Activated CD8-positive, alpha-beta T cell treated with anti-CD3 and anti-CD28 coated beads for 36 hours (primary cell): ENCODE measurements at regions not wholly inside any gene's neighbourhood (a gene's known extent, or its start where the extent isn't known, plus 50 kb on each side); places are given as distances from the start of the nearest gene placed in this dataset.

Source experiments
- ATAC-seq: fragments of 200-7000 bp; cut with Tn5 transposase; one replicate; pipeline ENCODE4 v1.10.0; 2021; ENCODE audit warnings: mild to moderate bottlenecking, moderate library complexity
- CTCF ChIA-PET: fragments of 350-600 bp; sonication (Branson Sonifier 250); formaldehyde crosslinking; loops from one replicate; lab custom pipeline; 2021; ENCODE audit warnings: antibody characterized with exemption; lab: Charles Lee
- POLR2A ChIA-PET: fragments of 350-600 bp; sonication (Branson Sonifier 250); formaldehyde crosslinking; loops from one replicate; lab custom pipeline; 2021; ENCODE audit warnings: antibody characterized with exemption; lab: Charles Lee
- DNase-seq: peaks from one replicate; pipeline ENCODE4 v3.0.0-alpha.2; 2020
- H3K27ac Mint-ChIP-seq: one replicate; pipeline ENCODE4 v1.8.0; 2021; ENCODE audit warnings: mild to moderate bottlenecking, mixed read lengths
- H3K27me3 Mint-ChIP-seq: one replicate; pipeline ENCODE4 v1.8.0; 2021; ENCODE audit warnings: mixed read lengths
- H3K36me3 Mint-ChIP-seq: one replicate; pipeline ENCODE4 v1.8.0; 2021; ENCODE audit warnings: low read depth, mixed read lengths
- H3K4me1 Mint-ChIP-seq: one replicate; pipeline ENCODE4 v1.8.0; 2021; ENCODE audit warnings: low read depth, mixed read lengths
- H3K4me3 Mint-ChIP-seq: one replicate; pipeline ENCODE4 v1.8.0; 2021; ENCODE audit warnings: mild to moderate bottlenecking, moderate library complexity, mixed read lengths
- H3K9me3 Mint-ChIP-seq: one replicate; pipeline ENCODE4 v1.8.0; 2021; ENCODE audit warnings: mixed read lengths
- CTCF ChIP-seq: fragments of 200-600 bp; IDR thresholded peaks from one replicate; pipeline ENCODE4 v1.8.0; 2022; ENCODE audit warnings: antibody characterized with exemption, mild to moderate bottlenecking
- intact Hi-C: fragments of 100-400 bp; cut with micrococcal nuclease; formaldehyde crosslinking; loops from one replicate; pipeline ENCODE4 v1.10.0; 2022

DNA sequence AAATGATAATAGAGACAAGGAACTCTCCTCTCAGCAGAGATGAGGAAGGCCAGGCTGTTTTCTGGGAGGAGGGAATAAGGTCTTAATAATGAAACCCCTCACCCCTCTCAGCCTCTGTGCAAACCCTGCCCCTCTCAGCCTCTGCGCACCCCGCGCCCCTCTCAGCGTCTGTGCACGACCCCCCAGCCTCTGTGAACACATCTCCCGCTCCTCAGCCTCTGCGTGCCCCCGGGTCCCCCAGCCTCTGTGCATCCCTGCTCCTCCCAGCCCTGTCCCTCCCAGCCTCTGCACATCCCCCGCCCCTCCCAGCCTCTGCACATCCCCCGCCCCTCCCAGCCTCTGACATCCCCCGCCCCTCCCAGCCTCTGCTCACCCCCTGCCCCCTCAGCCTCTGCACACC is 837.8 kb downstream of the TBC1D22A start:
- no peak for TF ChIP-seq CTCF
- ChIA-PET POLR2A (no interaction called here), CTCF (no interaction called here)
- Mint-ChIP-seq H3K9me3 (no peaks in the 10 kb centered on the region), H3K27ac (no peak overlapping the region), H3K27me3 (peaks cover 10% of the 10 kb centered on the region), H3K4me1 (no peaks in the 10 kb centered on the region), H3K36me3 (no peaks in the 10 kb centered on the region), H3K4me3 (no peak overlapping the region)
- DNase-seq (no peak), ATAC-seq (no peak)
- intact Hi-C loops = no loop called here

GRCh38 chr22:47599753-47600152 is 837.3 kb downstream of the TBC1D22A start:
- no peak for ATAC-seq
- no peak for DNase-seq
- Mint-ChIP-seq H3K36me3 (no peaks in the 10 kb centered on the region), H3K4me1 (no peaks in the 10 kb centered on the region), H3K27me3 (peaks cover 10% of the 10 kb centered on the region), H3K4me3 (no peak overlapping the region), H3K27ac (no peak overlapping the region), H3K9me3 (no peaks in the 10 kb centered on the region)
- no peak for TF ChIP-seq CTCF
- ChIA-PET POLR2A (no interaction called here), CTCF (no interaction called here)
- intact Hi-C loops = no loop called here

DNA sequence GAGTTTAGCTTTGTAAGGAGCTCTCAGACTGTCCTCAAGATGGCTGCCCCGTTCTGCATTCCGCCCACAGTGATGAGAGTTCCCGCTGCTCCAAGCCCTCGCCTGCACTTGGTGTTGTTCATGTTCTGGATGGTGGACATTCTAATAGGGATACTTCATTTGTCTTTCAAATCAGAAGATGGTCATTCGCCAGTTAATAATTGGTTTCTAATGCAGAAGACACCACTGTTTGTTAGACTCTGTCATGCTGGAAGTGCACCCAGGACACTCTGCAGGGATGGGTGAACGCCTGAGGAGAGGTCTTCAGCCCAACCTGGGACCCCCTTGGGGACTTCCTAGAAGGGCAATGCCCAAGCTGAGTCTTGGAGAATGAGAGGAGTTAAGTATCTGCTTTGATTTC is 836.4 kb downstream of the TBC1D22A start:
- CTCF ChIA-PET = no interaction called here
- Mint-ChIP-seq H3K4me3 (no peak overlapping the region), H3K27me3 (peaks cover 10% of the 10 kb centered on the region), H3K9me3 (no peaks in the 10 kb centered on the region), H3K27ac (no peak overlapping the region), H3K36me3 (no peaks in the 10 kb centered on the region), H3K4me1 (no peaks in the 10 kb centered on the region)
- DNase-seq (no peak), ATAC-seq (no peak)
- intact Hi-C loops = no loop called here
- no peak for TF ChIP-seq CTCF
- POLR2A ChIA-PET = no interaction called here

DNA sequence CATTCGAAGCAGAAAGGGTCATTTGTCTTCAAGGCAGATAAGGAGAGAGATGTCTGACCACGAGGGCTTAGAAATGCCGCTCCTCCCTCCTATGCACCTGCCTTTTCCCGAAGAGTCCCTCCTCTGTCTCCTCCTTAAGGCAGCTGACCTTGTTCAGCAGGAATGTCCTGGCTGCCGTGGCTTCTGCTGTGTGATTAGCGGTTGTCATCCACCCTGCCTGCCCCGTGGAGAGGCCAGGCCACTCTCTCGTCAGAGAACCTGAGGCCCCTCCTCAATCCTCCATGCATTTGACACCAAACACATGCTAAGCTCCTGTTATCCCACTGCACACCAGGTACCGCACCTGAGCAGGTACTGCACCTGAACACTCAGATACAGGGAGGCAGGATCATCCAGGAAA is 834.6 kb downstream of the TBC1D22A start:
- ATAC-seq (no peak), DNase-seq (no peak)
- no peak for TF ChIP-seq CTCF
- no peaks in the 10 kb centered on the region for H3K9me3 Mint-ChIP-seq
- H3K4me1 Mint-ChIP-seq = no peaks in the 10 kb centered on the region
- peaks cover 9% of the 10 kb centered on the region for H3K27me3 Mint-ChIP-seq
- CTCF ChIA-PET = no interaction called here
- H3K4me3 Mint-ChIP-seq = no peak overlapping the region
- H3K27ac Mint-ChIP-seq = no peak overlapping the region
- POLR2A ChIA-PET = no interaction called here
- intact Hi-C loops = no loop called here
- no peaks in the 10 kb centered on the region for H3K36me3 Mint-ChIP-seq

DNA sequence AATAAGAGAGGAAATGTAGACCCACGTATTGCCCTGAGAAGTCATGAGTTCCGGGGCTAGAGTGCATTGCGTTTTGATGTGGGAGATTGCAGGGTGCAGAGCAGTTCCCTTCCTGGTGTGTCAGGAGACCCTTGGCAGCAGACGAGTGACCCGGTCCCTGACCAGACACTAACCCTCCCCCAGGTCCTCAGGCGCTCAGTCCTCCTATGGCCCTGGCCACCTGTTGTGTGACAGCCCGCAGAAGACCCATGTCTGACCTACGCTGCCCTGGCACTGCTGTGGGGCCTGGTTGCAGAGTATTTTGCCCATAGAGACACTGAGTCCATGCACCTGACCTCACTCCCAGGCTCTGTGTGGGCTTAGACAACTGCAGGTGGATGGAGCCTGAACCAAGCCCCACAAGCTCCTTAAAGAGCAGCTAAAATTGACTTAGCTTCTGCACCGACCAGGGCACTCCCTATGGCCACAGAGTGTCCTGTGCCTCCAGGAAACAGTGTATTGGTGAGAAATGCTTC is 833.8 kb downstream of the TBC1D22A start:
- Mint-ChIP-seq H3K27me3 (peaks cover 3% of the 10 kb centered on the region), H3K36me3 (no peaks in the 10 kb centered on the region), H3K9me3 (no peaks in the 10 kb centered on the region), H3K4me3 (no peak overlapping the region), H3K27ac (no peak overlapping the region), H3K4me1 (no peaks in the 10 kb centered on the region)
- no peak for ATAC-seq
- CTCF ChIA-PET = no interaction called here
- POLR2A ChIA-PET = no interaction called here
- no peak for TF ChIP-seq CTCF
- intact Hi-C loops = no loop called here
- DNase-seq = no peak
